NCI-H2107 treated with DMSO at 0.1 percent for 48 hours (cell line): ENCODE measurements at regions not wholly inside any gene's neighbourhood (a gene's known extent, or its start where the extent isn't known, plus 50 kb on each side); places are given as distances from the start of the nearest gene placed in this dataset.

Experiments used
- DNase-seq: peaks from one replicate; lab custom pipeline; 2025; ENCODE audit not compliant: unreplicated experiment; lab: John Stamatoyannopoulos, UW

DNA sequence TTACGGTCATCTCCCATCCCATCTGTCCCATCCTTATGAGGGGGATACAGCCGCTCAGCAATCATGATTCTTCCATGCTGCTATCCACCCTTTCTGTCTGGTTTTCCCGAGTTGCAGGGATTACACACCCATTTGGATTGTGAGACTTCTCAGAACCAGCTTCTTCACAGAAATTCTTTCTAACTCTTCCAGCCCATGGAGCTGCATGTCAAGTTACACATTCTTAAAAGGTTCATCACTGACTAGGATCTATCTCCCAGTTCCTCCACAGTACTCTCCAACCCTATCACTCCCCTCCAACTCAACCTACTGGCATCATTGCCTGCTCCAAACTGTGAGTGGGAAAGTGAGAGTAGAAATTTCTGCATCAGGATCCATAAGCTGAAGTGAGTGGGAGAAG lies 558.2 kb upstream of the TNP1 start:
- DNase-seq, result no peak

DNA sequence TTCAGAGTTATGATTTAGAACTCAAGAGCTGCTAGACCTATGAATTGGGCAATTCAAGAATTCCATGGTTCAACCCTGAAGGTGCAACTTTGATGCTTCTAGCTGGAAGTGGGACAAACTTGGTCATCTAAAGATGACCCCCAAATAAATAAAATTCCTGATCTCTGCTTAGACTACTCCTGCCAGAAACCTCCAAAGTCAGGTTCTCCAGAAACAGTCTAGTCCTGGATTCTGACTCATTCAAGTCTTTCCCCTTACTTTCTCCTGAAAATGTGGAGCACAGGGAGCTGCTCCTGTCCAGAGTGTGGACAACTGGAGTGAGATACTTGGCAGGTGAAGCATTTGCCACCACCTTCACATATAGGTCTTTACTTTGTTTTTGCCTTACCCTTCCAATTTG lies 557.7 kb upstream of the TNP1 start:
- DNase-seq, result no peak

DNA sequence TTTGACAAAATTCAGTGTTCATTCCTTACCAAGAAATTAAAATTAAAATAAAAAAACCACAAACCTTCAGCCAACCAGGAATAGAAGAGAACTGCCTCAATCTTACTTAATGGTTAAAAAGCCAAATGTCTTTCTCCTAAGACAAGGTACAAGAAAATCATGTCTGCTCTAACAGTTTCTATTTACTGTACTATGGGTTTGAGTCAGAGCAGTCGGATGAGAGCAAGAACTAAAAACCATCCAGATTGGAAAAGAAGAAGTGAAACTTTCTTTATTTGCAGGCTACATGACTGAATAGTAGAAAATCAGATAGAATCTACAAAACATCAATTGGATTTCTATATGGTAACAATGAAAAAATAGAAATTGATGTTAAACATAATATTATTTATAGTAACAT lies 555.5 kb upstream of the TNP1 start:
- no peak for DNase-seq

DNA sequence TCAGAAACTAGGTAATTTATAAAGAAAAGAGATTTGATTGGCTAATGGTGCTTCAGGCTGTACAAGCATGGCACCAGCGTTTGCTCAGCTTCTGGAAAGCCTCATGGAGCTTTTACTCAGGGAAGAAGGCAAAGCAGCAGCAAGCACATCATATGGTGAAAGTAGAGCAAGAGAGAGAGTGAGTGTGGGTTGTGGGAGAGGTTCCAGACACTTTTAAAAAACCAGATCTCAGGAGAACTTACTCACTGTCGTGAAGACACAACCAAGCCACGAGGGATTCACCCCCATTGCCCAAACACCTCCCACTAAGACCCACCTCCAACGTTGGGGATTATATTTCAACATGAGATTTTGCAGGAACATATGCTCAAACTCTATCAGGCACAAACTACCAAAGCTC lies 554.6 kb upstream of the TNP1 start:
- no peak for DNase-seq

DNA sequence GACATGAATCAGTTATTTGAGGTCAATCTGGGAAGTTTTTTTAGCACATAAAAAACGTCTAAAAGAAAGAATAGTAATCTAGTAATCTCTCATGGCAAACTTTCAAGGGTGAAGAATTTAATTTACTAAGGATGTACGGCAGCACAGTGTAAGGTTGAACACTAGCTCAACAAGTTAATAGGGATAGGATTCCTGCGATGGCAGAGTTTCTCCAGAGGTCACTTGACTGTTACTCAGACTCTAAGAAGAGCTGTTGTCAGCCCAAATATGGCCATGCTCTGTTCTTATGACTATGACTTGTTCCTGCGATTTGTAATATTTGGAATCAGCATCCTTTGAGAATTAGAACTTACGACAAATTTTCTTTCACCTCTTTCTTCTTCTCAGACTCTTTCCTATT lies 553.3 kb upstream of the TNP1 start:
- DNase-seq, result no peak

DNA sequence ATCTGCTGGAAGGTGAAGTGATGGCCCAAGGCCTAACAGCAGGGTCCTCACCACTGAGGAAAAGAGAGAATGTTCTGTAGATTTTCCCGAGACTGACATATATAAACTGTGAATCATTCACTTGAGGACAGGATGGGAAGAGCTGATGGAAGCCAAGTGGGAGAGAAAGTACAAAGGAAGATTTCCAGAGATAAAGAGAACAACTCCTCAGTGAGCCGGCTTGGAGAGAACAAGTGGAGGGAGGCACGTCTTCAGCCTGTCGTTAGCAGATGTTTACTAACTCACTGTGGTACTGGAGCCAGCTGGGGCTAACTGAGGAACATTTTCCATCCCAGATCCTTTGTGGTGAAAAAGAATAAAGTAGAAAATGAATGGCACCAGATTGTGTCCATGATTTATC lies 552.9 kb upstream of the TNP1 start:
- no peak for DNase-seq

DNA sequence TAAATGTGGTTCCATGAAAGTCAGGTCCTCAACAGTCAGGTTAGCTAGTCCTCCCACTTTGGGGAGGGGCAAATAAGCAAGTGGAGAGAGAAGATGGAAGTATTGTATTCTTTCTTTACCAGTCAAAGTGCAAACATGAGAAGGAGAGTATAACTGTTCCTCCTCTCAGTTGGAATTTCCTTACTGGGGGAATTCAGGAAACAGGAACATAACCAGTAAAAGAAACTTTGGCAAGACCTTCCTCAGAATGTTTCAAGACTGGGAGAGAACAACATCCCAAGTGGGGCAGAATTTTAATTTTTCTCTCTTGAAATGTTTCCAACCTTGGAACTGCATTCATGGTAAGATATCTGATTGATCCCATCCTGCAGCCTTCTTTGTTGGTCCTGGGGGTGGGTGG lies 552.4 kb upstream of the TNP1 start:
- no peak for DNase-seq

DNA sequence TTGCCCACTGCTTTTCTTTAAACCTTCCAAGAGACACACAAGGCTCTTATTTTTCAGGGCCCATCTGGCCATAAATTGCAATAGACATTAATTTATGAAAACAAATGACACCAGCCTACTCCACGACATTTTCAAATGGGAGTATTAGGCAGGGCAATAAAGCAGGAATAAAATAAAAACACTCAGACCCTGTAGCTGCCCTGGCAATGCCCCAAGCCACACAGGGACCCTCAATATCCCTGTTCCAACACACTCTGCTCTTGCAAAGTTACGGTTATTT lies 550.8 kb upstream of the TNP1 start:
- DNase-seq, result no peak

DNA sequence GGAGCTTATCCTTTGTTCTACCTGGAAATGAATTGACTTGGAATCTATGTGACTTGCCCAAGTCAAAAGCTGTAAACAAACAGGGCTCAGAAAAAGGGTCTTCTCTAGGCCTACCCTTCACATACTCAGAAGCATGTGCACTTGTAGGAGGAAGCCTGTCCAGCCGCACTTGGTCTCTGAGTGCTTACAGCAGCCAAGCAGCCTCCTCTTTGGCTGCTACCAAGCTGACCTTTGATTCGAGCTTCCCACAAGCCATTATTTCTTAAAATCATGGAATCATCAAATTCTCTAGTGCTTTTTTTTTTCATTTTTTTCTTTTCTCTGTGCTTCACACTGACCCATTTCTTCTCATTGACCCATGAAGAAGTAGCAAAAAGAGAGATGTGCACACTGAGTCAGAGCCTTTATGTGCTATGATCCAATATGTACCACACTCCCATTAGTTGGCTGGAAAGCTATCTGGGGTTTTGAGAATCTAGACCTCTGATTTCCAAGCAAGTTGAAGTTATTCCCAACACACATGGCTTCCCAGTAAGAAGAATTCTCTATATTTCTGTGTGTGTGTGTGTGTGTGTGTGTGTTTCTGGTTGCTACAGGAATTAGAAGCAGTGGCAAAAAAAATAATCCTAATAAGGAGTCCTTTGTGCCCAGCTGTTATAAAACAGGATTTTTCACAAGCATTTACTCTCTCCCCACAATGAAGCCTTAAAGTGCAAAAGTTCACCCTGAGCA lies 550.3 kb upstream of the TNP1 start:
- DNase-seq, result no peak

DNA sequence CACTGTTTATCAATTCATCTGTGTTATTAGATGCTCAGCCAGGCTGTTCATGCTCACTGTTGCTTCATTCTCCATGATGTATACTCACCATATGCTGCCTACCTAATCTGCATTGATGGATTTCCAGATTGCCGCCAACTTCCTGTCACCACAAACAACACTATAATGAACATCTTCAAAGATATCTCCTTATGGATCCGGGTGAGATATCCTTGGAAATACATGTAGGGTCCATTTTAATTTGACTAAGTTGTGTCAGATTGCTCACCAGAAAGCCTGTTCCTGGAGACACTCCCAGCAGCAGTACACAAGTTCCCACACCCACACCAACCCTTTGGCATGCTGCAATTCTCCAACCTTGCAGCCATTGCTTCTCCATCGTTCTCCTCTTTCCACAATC lies 547.5 kb upstream of the TNP1 start:
- no peak for DNase-seq

DNA sequence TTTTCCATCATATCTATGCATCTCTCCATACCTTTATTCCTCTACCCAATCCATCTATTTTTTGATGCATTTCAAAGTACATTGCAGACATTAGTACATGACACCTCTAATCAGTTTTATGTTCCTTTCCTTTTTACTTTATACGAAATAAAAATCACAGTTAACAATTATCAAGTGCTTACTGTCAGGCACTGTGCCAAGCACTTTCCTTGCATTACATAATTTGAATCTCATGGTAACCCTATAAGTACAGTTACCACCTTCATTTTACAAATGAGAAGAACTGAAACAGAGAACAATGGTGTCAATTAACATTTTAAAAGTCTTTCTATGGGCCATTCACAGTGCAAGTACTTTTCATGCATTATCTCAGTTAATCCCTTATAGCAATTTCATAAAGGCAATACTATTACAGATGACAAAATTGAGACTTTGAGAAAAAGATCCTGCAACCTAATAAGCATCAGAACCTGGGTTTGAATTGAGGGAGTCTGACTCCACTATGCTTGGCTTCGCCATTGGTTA lies 544.4 kb upstream of the TNP1 start:
- DNase-seq, result no peak

DNA sequence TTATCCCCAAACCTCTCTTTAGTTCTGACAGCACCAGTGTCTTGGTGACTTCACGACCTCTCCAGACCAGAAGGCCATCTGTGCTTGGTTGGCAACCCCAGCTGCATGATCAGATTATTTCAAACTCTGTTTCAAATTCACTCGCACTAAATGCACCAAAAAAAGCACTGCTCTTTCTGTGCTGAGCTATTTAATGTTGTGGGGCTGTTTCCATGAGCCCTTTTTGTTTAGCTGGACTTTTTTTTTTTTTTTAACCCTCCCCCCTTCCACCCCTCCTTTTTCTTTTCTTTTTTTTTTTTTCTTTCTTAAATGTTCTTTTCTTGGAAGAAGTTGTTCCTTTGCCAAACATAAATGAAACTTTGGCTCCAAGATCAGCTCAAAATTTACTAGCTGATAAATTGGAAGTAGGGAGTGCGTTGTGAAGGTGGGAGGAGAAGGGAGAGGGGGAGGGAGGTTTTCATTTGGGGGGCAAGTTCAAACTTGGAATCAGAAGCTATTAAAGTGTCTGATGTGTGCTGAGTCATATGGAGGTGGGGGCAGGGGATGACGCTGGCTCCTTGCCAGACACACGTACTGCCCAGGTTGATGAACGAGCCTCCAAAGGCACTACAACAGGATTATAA lies 543.0 kb upstream of the TNP1 start:
- no peak for DNase-seq

DNA sequence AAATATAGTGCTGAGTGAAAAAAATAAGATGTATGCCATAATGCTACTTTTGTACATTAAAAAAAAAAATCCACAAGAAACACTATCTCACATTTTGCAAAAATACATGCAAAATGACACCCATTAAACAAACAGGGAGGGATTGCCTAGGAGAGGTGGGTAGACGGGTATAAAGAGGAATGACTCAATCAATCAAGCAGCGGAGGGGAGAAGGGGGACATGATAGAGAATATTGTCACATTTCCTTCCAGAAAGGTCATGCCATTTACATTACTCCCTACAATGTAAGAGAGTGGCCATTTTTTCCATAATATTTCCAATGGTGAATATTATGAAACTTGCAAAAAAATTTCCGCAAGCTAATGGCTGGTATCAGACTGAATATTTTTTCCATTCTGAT lies 542.3 kb upstream of the TNP1 start:
- DNase-seq, result no peak

DNA sequence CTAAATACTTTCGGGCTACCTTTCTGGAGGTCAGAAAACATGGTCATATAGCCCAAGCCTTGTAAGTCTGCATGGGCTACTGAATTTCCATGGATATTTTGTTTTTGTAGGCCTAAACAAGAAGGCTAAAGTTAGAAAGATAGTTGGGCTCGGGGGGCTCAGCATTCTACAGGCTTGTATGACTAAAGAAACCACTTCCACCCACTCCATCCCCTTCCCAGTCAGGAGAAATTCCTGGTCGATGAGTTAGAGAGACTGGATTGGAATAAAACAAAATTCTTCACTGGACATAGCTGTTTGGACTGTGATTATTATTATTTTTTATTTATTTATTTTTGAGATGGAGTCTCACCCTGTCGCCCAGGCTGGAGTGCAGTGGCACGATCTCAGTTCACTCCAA lies 539.4 kb upstream of the TNP1 start:
- DNase-seq, result no peak

DNA sequence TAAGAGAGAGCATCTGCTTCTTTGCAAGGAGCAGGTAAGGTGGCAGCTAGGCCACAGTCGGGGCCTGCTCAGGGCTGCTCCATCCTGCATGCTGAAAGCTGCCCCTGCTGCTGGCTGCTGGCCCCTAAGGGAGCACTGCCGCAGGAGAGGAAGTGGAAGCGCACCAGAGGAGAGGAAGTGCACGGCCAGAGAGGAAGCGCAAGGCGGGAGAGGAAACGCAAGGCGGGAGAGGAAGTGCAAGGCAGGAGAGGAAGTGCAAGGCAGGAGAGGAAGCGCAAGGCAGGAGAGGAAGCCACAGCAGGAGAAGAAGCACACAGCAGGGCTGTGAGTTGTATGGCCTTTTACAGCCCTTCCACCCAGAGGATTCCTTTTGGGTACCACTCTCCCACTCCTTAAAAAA lies 539.0 kb upstream of the TNP1 start:
- DNase-seq, result no peak

DNA sequence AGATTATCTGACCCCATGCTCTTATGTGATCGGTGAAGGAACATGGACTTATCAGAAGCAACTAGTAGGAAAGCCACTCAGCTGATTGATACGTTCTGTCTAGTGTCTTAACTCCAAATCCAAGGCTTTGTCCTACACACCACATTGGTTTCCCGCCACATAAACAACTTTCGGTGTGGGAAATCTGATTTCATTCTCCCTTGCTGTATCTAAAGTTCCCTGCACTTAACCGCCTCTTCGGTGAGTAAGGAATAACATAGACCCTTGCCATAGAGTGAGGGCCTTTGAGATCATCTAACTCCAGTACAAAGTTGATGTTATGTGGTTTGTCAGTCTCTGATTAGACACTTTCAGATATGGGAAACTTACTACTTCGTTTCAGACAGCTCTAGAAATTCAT lies 538.2 kb upstream of the TNP1 start:
- no peak for DNase-seq

DNA sequence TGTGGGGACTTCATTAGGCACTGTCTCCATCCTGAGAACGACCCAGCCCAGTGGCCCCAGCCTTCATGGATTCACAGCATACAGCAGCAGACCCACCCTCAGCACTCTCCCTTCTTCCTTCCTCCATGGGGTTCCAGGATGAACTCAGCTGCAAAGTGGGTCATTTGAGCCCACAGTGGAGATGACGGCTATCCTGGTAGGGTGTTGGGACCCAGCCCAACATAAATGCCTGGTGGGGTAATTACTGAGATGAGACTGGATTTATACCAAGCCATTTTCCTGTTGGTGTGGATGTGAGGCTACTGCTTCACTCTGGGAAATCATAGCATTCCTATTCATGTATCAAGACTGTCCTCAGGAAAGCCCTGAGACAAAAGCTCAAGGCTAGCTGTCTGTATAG lies 536.7 kb upstream of the TNP1 start:
- DNase-seq, result no peak

DNA sequence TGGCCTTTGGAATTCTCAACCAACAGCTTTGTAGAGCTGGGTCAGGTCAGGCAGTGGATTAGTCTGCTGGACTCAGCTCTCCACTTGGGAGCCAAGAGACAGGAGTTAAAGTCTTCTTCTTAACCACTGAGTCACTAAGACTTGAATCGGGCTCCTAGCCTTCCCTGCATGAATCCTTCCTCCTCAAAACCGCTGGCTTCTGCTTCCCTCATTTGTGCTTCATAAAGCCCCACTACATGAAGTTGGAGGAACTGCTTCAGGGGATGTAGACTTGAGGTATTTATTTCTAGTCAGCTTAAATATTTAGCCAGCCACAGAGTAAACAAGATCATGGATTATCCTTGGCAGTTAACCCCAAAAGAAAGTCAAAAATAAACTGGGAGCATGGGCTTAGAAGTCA lies 536.3 kb upstream of the TNP1 start:
- no peak for DNase-seq

DNA sequence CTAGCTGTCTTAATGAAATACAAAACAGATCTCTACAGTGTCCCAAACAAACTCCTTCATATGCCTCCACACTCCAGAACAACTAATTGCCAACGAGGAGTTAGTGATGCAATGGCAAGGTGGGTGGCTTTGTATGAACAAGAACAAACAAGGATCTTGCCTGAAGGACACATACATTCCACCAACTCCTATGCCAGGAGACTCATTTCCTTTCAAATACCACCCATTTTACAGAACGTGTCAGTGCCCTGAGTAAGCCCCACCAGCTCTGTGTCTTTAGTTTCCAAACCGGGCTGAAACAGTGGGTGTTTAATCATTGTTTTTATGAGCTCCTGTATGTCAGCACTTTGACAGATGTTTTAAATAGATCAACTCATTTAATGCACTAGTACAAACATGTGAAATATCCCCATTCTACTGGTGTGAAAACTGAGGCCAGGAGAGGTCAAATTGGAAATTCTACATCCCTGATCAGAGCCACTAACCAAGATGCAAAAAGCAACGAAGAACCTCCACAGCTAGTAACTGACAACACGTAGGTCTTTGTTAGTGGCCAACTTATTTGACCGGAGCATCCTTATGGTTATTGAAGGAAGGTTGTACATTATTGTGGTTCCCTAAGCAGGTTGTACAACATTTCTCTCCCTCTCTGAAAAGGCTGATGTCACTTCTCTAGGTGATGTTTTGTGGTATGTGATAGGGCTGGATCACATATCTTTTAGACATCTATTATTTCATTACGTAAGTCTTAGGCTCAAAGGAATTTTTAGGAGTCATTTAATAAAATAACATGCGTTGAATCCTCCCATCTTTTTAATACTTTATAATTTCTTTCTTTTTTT lies 534.9 kb upstream of the TNP1 start:
- DNase-seq, result no peak

DNA sequence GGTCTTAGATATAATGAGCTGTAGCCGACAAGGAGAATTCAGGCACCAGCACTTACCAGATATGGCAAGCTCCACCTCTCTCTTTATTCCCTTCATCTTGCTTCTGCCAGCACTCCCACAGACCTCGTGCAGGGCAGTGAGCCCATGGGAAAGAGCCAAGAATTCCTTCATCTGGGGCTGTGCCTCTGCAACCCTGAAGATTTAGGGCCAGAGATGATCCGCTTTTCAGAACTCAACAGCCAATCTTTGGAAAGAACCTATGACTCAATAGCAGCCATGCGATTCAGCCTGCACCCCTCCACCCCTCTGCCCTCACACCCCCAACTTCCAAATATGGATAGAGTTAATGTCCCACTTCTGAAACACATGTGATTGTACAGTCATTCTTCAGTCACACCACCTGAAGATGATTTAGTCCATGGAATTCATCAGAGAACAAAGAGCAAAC lies 533.7 kb upstream of the TNP1 start:
- no peak for DNase-seq

DNA sequence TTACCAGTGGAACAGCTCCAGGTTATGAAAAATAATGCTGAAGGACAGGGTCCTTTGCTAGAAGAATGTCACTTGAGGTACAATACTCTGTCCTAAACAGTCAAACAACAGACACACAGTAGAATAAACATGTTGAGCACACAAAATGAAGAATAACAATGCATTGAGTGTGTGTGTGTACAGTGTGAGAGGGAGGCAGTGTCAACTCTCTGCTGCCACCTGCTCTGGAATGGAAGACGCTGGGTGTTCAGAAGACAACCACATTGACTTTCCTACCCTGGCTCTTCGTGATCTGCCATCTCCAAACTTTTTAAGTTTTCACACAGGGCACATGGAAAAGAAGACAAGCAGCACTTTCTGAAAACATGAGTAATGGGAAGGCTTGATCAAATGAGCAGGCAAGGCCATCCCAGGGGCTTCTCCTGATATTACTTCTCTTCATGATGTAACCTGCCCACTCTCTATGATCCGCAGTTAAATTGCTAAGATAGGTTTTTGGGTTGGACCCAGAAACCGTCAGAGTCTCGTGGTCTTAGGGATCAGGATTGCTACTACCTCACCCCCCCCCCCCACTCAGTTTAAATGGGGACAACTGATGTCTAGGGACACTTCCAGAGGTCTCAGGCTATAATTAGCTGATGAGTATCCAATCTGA lies 533.2 kb upstream of the TNP1 start:
- no peak for DNase-seq
